ENCODE measurements at regions not wholly inside any gene's neighbourhood (a gene's known extent, or its start where the extent isn't known, plus 50 kb on each side); places are given as distances from the start of the nearest gene placed in this dataset.

- Histone ChIP-seq H3K9me3 (ENCODE audit: control insufficient read depth, low read length) (peaks cover 4% of the 10 kb centered on the region), H3K9ac (ENCODE audit: low read length) (no peak overlapping the region), H3K36me3 (ENCODE audit: control insufficient read depth, insufficient read depth, low read length, severe bottlenecking) (no peaks in the 10 kb centered on the region), H3K4me3 (ENCODE audit: low read length) (no peak overlapping the region), H3K4me1 (ENCODE audit: control insufficient read depth, insufficient read depth, low read length) (peaks cover 17% of the 10 kb centered on the region), H3K27me3 (replicated peaks; ENCODE audit: control insufficient read depth, insufficient read depth, low read length) (no peaks in the 10 kb centered on the region)
- no peak for DNase-seq (ENCODE audit: low read depth)
These were observed 456.1 kb downstream of the RAP2B start for GRCh38 chr3:153618176-153618575.

- H3K27me3 ChIP-seq (replicated peaks; ENCODE audit: control insufficient read depth, insufficient read depth, low read length), result no peaks in the 10 kb centered on the region
- no peak overlapping the region for H3K9ac ChIP-seq (ENCODE audit: low read length)
- peaks cover 11% of the 10 kb centered on the region for H3K4me1 ChIP-seq (ENCODE audit: control insufficient read depth, insufficient read depth, low read length)
- no peak for DNase-seq (ENCODE audit: low read depth)
- no peak overlapping the region for H3K4me3 ChIP-seq (ENCODE audit: low read length)
- H3K36me3 ChIP-seq (ENCODE audit: control insufficient read depth, insufficient read depth, low read length, severe bottlenecking), result no peaks in the 10 kb centered on the region
- peaks cover 4% of the 10 kb centered on the region for H3K9me3 ChIP-seq (ENCODE audit: control insufficient read depth, low read length)
These were observed 457.2 kb downstream of the RAP2B start for GRCh38 chr3:153619268-153619667.

GRCh38 chr3:153621953-153622352 lies 459.9 kb downstream of the RAP2B start:
- H3K4me3 ChIP-seq (ENCODE audit: low read length), result no peak overlapping the region
- H3K9ac ChIP-seq (ENCODE audit: low read length), result no peak overlapping the region
- no peaks in the 10 kb centered on the region for H3K27me3 ChIP-seq (replicated peaks; ENCODE audit: control insufficient read depth, insufficient read depth, low read length)
- H3K36me3 ChIP-seq (ENCODE audit: control insufficient read depth, insufficient read depth, low read length, severe bottlenecking), result no peaks in the 10 kb centered on the region
- DNase-seq (ENCODE audit: low read depth), result no peak
- peaks cover 4% of the 10 kb centered on the region for H3K9me3 ChIP-seq (ENCODE audit: control insufficient read depth, low read length)
- H3K4me1 ChIP-seq (ENCODE audit: control insufficient read depth, insufficient read depth, low read length), result no peaks in the 10 kb centered on the region

- no peaks in the 10 kb centered on the region for H3K36me3 ChIP-seq (ENCODE audit: control insufficient read depth, insufficient read depth, low read length, severe bottlenecking)
- no peak overlapping the region for H3K4me3 ChIP-seq (ENCODE audit: low read length)
- H3K9ac ChIP-seq (ENCODE audit: low read length), result no peak overlapping the region
- H3K9me3 ChIP-seq (ENCODE audit: control insufficient read depth, low read length), result peaks cover 4% of the 10 kb centered on the region
- no peaks in the 10 kb centered on the region for H3K27me3 ChIP-seq (replicated peaks; ENCODE audit: control insufficient read depth, insufficient read depth, low read length)
- no peaks in the 10 kb centered on the region for H3K4me1 ChIP-seq (ENCODE audit: control insufficient read depth, insufficient read depth, low read length)
- DNase-seq (ENCODE audit: low read depth), result no peak
These were observed 461.8 kb downstream of the RAP2B start for GRCh38 chr3:153623834-153624233.

- DNase-seq (ENCODE audit: low read depth), result no peak
- H3K4me3 ChIP-seq (ENCODE audit: low read length), result no peak overlapping the region
- H3K9me3 ChIP-seq (ENCODE audit: control insufficient read depth, low read length), result peaks cover 4% of the 10 kb centered on the region
- no peaks in the 10 kb centered on the region for H3K27me3 ChIP-seq (replicated peaks; ENCODE audit: control insufficient read depth, insufficient read depth, low read length)
- H3K36me3 ChIP-seq (ENCODE audit: control insufficient read depth, insufficient read depth, low read length, severe bottlenecking), result no peaks in the 10 kb centered on the region
- no peaks in the 10 kb centered on the region for H3K4me1 ChIP-seq (ENCODE audit: control insufficient read depth, insufficient read depth, low read length)
- H3K9ac ChIP-seq (ENCODE audit: low read length), result no peak overlapping the region
These were observed 462.4 kb downstream of the RAP2B start for GRCh38 chr3:153624310-153625030.

- DNase-seq (ENCODE audit: low read depth), result no peak
- H3K4me1 ChIP-seq (ENCODE audit: control insufficient read depth, insufficient read depth, low read length), result no peaks in the 10 kb centered on the region
- H3K9ac ChIP-seq (ENCODE audit: low read length), result no peak overlapping the region
- no peak overlapping the region for H3K4me3 ChIP-seq (ENCODE audit: low read length)
- peaks cover 1% of the 10 kb centered on the region for H3K9me3 ChIP-seq (ENCODE audit: control insufficient read depth, low read length)
- H3K27me3 ChIP-seq (replicated peaks; ENCODE audit: control insufficient read depth, insufficient read depth, low read length), result no peaks in the 10 kb centered on the region
- no peaks in the 10 kb centered on the region for H3K36me3 ChIP-seq (ENCODE audit: control insufficient read depth, insufficient read depth, low read length, severe bottlenecking)
These were observed 463.5 kb downstream of the RAP2B start for GRCh38 chr3:153625506-153625905.

GRCh38 chr3:153626158-153626557 lies 464.1 kb downstream of the RAP2B start:
- no peak overlapping the region for H3K9ac ChIP-seq (ENCODE audit: low read length)
- no peak overlapping the region for H3K4me3 ChIP-seq (ENCODE audit: low read length)
- no peaks in the 10 kb centered on the region for H3K4me1 ChIP-seq (ENCODE audit: control insufficient read depth, insufficient read depth, low read length)
- DNase-seq (ENCODE audit: low read depth), result no peak
- no peaks in the 10 kb centered on the region for H3K27me3 ChIP-seq (replicated peaks; ENCODE audit: control insufficient read depth, insufficient read depth, low read length)
- H3K36me3 ChIP-seq (ENCODE audit: control insufficient read depth, insufficient read depth, low read length, severe bottlenecking), result no peaks in the 10 kb centered on the region
- H3K9me3 ChIP-seq (ENCODE audit: control insufficient read depth, low read length), result no peaks in the 10 kb centered on the region

GRCh38 chr3:153628591-153628990 lies 466.6 kb downstream of the RAP2B start:
- Histone ChIP-seq H3K4me1 (ENCODE audit: control insufficient read depth, insufficient read depth, low read length) (no peaks in the 10 kb centered on the region), H3K4me3 (ENCODE audit: low read length) (no peak overlapping the region), H3K9me3 (ENCODE audit: control insufficient read depth, low read length) (no peaks in the 10 kb centered on the region), H3K27me3 (replicated peaks; ENCODE audit: control insufficient read depth, insufficient read depth, low read length) (no peaks in the 10 kb centered on the region), H3K9ac (ENCODE audit: low read length) (no peak overlapping the region), H3K36me3 (ENCODE audit: control insufficient read depth, insufficient read depth, low read length, severe bottlenecking) (no peaks in the 10 kb centered on the region)
- DNase-seq (ENCODE audit: low read depth), result no peak

GRCh38 chr3:153629148-153629547 lies 467.1 kb downstream of the RAP2B start:
- Histone ChIP-seq H3K4me1 (ENCODE audit: control insufficient read depth, insufficient read depth, low read length) (no peaks in the 10 kb centered on the region), H3K9me3 (ENCODE audit: control insufficient read depth, low read length) (no peaks in the 10 kb centered on the region), H3K4me3 (ENCODE audit: low read length) (no peak overlapping the region), H3K36me3 (ENCODE audit: control insufficient read depth, insufficient read depth, low read length, severe bottlenecking) (no peaks in the 10 kb centered on the region), H3K27me3 (replicated peaks; ENCODE audit: control insufficient read depth, insufficient read depth, low read length) (no peaks in the 10 kb centered on the region), H3K9ac (ENCODE audit: low read length) (no peak overlapping the region)
- no peak for DNase-seq (ENCODE audit: low read depth)

GRCh38 chr3:153631102-153631501 lies 469.1 kb downstream of the RAP2B start:
- Histone ChIP-seq H3K36me3 (ENCODE audit: control insufficient read depth, insufficient read depth, low read length, severe bottlenecking) (no peaks in the 10 kb centered on the region), H3K4me1 (ENCODE audit: control insufficient read depth, insufficient read depth, low read length) (peaks cover 9% of the 10 kb centered on the region), H3K4me3 (ENCODE audit: low read length) (no peak overlapping the region), H3K9me3 (ENCODE audit: control insufficient read depth, low read length) (no peaks in the 10 kb centered on the region), H3K9ac (ENCODE audit: low read length) (no peak overlapping the region), H3K27me3 (replicated peaks; ENCODE audit: control insufficient read depth, insufficient read depth, low read length) (no peaks in the 10 kb centered on the region)
- no peak for DNase-seq (ENCODE audit: low read depth)

- no peaks in the 10 kb centered on the region for H3K36me3 ChIP-seq (ENCODE audit: control insufficient read depth, insufficient read depth, low read length, severe bottlenecking)
- no peak overlapping the region for H3K4me3 ChIP-seq (ENCODE audit: low read length)
- H3K27me3 ChIP-seq (replicated peaks; ENCODE audit: control insufficient read depth, insufficient read depth, low read length), result no peaks in the 10 kb centered on the region
- peaks cover 9% of the 10 kb centered on the region for H3K4me1 ChIP-seq (ENCODE audit: control insufficient read depth, insufficient read depth, low read length)
- H3K9ac ChIP-seq (ENCODE audit: low read length), result no peak overlapping the region
- no peaks in the 10 kb centered on the region for H3K9me3 ChIP-seq (ENCODE audit: control insufficient read depth, low read length)
- no peak for DNase-seq (ENCODE audit: low read depth)
These were observed 469.6 kb downstream of the RAP2B start for GRCh38 chr3:153631664-153632063.

GRCh38 chr3:153633407-153633806 lies 471.4 kb downstream of the RAP2B start:
- DNase-seq (ENCODE audit: low read depth), result no peak
- Histone ChIP-seq H3K36me3 (ENCODE audit: control insufficient read depth, insufficient read depth, low read length, severe bottlenecking) (no peaks in the 10 kb centered on the region), H3K4me3 (ENCODE audit: low read length) (no peak overlapping the region), H3K4me1 (ENCODE audit: control insufficient read depth, insufficient read depth, low read length) (peaks cover 9% of the 10 kb centered on the region), H3K27me3 (replicated peaks; ENCODE audit: control insufficient read depth, insufficient read depth, low read length) (no peaks in the 10 kb centered on the region), H3K9ac (ENCODE audit: low read length) (no peak overlapping the region), H3K9me3 (ENCODE audit: control insufficient read depth, low read length) (no peaks in the 10 kb centered on the region)

All from adipocyte (in vitro differentiated cells).